HG03460 (cell line): ENCODE measurements at regions not wholly inside any gene's neighbourhood (a gene's known extent, or its start where the extent isn't known, plus 50 kb on each side); places are given as distances from the start of the nearest gene placed in this dataset.

Experiments
- ATAC-seq: cut with Tn5 transposase; IDR thresholded peaks from one replicate; pipeline ENCODE4 v1.9.1; 2021; ENCODE audit not compliant: unreplicated experiment

DNA sequence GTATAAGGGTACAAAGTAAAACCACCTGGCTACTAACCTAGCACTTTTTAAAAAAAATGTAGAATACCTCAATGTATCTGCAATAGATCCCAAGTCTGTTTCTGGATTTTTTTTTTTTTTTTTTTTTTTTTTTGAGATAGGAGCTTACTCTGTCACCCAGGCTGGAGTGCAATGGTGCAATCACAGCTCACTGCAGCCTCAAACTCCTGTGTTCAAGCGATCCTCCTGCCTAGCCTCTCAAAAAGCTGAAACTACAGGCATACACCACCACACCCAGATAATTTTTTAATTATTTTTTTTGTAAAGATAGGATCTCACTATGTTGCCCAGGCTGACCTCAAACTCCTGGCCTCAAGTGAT is 537.5 kb upstream of the CAMK1G start:
- ATAC-seq = no peak

- no peak for ATAC-seq
Measured at GRCh38 chr1:209046935-209047334, 536.6 kb upstream of the CAMK1G start.

- ATAC-seq = no peak
Measured at GRCh38 chr1:209048941-209049669, 534.4 kb upstream of the CAMK1G start.

- ATAC-seq = no peak
Measured at GRCh38 chr1:209051570-209051969, 531.9 kb upstream of the CAMK1G start.

- ATAC-seq = no peak
Measured at GRCh38 chr1:209053587-209053986, 529.9 kb upstream of the CAMK1G start.

DNA sequence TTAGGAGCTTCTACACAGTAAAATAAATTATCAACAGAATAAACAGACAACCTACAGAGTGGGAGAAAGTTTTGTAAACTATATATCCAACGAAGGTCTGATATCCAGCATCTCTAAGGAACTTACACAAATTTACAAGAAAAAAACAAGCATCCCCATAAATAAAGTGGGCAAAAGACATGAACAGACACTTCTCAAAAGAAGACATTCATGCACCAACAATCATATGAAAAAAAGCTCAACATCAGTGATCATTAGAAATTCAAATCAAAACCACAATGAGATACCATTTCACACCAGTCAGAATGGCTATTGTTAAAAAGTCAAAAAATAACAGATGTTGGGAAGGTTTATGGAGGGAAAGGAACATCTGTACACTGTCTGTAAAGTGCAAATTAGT is 526.4 kb upstream of the CAMK1G start:
- ATAC-seq = no peak

GRCh38 chr1:209057901-209058300 is 525.6 kb upstream of the CAMK1G start:
- ATAC-seq = no peak

DNA sequence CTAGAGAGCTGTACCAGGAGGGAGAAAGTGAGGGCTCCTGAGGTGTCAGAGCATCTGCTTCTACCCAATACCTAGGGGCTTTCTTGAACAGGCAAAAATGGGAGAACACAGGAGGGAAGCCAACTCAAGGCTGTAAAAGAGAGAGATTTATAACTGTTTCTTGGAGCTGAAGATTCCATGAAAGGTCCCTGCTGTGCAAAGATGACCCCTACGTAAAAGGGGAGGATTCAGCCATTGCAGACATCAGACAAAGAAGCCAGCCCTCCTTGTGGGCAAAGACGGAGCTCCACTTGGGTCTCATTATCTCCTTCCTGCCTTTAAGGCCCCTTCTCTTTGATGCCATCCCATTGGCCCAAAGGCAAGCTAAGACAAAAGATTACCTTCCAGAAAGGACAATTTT is 524.1 kb upstream of the CAMK1G start:
- ATAC-seq = no peak

- no peak for ATAC-seq
Measured at GRCh38 chr1:209059981-209060380, 523.5 kb upstream of the CAMK1G start.

- ATAC-seq = no peak
Measured at GRCh38 chr1:209062081-209062620, 521.4 kb upstream of the CAMK1G start.

DNA sequence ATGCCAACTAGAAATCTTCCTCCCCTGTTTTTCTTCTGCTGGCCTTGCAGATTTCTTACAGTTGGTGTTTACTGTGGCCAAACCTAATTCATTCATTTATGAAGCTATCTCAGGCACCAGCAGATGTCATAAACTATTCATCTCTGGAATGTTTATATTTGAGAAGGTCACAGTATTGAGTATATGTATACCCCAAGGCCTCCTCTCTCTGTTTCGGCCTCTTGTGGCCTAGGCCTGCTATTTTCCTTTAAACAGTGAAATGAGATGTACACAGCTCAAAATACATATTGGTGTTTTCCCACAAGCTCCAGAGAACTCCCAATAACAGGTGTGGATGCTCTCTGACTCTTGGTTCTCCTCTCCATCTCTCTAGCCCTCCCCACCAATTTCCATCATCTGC is 520.7 kb upstream of the CAMK1G start:
- ATAC-seq = no peak

- ATAC-seq = no peak
Measured at GRCh38 chr1:209063767-209064659, 519.5 kb upstream of the CAMK1G start.

GRCh38 chr1:209064850-209065706 is 518.4 kb upstream of the CAMK1G start:
- no peak for ATAC-seq

- no peak for ATAC-seq
Measured at GRCh38 chr1:209072481-209072880, 511.0 kb upstream of the CAMK1G start.

DNA sequence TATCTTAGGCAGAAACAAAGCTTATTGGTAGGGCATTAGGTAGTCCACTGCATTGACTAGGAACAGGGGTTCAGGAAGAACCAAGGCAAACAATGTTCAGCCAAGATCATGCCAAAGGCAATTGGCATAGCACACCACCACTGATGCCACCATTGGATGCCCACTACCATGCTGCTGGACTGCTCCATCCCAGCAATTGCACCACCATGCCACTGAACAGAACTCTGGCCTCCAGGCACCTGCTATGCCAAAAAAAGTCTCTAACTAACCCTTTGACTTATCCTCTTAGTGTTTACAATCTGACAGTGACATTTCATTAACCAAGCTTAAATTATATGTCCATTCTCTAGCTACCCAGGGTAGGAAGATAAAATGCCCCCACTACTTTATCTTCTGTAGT is 509.6 kb upstream of the CAMK1G start:
- ATAC-seq = no peak

DNA sequence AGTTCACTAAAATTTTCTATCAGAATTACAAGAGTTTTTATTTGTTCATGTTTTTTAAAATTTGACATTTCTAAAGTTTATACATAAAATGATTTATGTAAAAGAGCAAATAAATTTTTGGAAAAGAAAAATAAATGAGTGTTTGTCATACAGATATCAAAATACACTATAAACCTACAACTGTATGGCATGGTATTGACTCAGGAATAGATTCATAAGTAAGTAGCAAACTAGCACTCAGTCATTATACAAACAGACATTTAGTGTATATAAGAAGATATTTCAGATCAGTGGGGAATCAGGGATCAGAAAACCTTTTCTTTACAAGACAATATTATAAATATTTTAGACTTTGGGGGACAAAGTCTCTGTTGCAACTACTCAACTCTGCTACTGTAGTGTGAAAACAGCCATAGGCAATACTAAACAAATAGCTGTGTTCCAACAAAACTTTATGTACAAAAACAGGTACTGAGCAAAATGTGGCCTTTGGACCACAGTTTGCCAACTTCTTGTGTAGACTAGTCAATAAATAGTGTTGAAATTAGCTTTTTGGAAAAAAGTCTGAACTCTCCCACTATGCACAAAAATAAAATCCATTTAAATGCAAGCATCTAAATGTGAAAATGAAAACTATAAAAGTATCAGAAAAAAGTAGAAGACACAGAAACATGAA is 508.8 kb upstream of the CAMK1G start:
- ATAC-seq = no peak

DNA sequence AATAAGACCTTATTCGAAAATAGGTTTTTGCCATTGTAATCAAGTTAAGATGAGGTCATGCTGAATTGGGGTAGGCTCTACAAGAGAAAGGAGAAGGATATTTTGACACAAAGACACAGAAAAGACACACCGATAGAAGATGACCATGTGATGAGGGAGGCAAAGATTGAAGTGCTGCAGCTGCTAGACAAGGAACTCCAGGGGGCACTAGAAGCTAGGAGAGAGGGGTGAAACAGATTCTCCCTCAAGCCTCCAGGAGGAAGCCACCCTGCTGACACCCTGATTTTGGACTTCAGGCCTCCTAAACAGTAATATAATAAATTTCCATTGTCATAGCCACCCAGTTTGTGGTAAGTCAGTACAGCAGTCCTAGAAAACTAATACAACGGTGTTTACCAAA is 506.8 kb upstream of the CAMK1G start:
- ATAC-seq = no peak

DNA sequence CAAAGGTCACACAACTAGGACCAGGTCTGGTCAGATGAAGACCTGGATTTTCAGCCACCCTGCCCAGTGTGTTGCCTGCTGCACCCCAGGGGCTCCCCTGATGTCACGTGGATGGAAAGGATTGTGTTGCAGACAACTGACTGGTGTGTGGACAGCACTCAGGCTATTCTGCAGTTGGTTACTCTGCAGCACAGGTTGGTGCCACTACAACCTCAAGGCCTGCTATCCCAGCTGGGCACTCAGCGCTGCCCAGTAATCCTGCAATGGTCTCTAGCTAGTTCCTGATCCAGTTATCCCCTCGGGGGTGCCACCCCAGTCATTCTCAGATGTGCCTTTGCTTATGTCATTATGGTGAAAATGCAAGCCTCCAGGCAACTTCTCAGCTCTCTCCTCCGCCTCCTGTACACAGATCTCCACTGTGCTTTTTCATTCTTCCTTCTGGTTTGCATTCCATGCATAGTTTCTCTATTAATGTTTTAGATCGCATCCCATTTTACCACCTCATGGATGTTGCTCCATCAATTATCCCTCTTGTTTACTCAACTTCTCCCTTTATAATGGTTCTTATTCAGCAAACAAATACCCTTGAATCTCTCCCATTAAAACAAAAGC is 503.2 kb upstream of the CAMK1G start:
- ATAC-seq = no peak

- peak; percentile 86 for ATAC-seq
Measured at GRCh38 chr1:209086486-209087192, 496.9 kb upstream of the CAMK1G start.

DNA sequence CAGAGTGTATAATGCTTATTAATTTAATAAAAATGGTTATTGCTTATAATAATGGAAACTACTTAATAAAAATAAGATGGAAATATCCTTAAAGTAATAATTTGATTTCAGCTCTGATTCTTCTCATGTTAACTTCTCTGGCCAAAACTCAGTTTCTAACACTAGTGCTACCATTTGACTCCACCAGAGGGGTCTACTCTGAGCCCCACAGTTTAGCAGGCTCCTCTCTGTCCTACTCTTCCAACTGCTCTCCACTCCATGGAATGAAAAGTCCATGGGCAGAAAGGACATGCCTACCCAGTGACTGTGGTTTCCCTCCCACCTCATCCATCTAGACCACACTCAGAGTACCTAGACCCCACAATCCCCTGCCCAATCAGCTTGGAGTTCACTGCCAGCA is 489.1 kb upstream of the CAMK1G start:
- no peak for ATAC-seq
